GM19438 (cell line): ENCODE measurements at regions not wholly inside any gene's neighbourhood (a gene's known extent, or its start where the extent isn't known, plus 50 kb on each side); places are given as distances from the start of the nearest gene placed in this dataset.
A peak's percentile ranks its signal among the peaks of the same experiment; 100 is the strongest.

Experiments
- ATAC-seq: cut with Tn5 transposase; IDR thresholded peaks from one replicate; pipeline ENCODE4 v1.9.1; 2021; ENCODE audit warnings: low read depth; ENCODE audit not compliant: unreplicated experiment

DNA sequence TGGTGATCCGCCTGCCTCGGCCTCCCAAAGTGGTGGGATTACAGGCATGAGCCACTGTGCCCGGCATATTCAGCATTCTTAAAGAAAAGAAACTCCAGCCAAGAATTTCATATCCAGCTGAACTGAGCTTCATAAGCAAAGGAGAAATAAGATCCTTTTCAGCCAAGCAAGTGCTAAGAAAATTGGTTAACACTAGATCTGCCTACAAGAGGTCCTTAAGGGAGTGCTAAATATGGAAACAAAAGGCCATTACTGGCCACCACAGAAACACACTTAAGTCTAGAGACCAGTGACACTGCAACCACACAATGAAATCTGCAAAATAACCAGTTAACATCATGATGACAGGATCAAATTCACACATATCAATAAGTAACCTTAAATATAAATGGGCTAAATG is 331.5 kb downstream of the MAN2A1 start:
- no peak for ATAC-seq

DNA sequence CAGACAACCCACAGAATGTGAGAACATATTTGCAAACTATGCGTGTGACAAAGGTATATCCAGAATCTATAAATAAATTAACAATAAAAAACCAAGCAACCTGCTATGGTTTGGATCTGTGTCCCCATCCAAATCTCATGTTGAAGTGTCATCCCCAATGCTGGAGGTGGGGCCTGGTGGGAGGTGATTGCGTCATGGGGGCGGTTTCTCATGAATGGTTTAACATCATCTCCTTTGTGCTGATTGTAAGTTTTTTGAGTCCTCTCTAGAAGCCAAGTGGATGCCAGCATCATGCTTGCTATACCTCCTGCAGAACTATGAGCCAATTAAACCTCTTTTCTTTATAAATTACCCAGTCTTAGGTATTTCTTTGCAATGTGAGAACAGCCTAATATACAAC is 335.4 kb downstream of the MAN2A1 start:
- ATAC-seq, result no peak

DNA sequence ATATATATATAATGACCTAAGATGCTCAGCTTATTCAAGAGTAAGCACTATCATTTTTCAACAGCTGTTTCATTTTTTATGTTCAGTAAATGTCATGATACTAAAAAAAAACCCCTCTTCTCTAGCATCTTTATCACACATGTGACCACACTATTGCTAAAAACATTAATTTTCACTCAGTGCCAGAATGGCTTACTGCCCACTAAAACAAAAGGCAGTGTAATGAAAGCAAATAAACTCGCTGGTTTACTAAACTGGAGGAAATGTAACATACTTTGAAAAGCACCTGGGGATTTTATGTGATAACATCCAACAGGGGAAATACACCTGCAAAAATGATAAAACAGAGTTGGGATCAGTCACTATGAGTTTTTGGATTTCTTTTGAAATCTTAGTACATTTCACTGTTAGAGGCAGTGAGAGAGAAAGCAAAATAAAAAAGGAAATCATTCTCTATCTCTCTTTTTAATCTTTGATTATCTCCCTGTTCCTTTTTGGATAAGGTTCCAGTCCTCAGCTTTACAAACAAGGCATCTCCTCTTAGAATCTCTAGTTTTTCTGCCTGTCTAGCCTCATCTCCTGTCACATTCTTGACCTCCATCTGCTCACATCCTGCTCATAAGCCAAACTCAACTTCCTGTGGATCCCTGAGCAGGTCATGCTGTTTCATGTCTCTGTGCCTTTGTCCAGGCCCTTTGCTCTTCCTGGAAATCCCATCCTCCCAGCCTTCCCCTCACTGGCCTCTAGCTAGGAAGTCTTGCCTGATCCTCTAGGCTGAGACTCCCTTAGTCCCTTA is 338.0 kb downstream of the MAN2A1 start:
- no peak for ATAC-seq

DNA sequence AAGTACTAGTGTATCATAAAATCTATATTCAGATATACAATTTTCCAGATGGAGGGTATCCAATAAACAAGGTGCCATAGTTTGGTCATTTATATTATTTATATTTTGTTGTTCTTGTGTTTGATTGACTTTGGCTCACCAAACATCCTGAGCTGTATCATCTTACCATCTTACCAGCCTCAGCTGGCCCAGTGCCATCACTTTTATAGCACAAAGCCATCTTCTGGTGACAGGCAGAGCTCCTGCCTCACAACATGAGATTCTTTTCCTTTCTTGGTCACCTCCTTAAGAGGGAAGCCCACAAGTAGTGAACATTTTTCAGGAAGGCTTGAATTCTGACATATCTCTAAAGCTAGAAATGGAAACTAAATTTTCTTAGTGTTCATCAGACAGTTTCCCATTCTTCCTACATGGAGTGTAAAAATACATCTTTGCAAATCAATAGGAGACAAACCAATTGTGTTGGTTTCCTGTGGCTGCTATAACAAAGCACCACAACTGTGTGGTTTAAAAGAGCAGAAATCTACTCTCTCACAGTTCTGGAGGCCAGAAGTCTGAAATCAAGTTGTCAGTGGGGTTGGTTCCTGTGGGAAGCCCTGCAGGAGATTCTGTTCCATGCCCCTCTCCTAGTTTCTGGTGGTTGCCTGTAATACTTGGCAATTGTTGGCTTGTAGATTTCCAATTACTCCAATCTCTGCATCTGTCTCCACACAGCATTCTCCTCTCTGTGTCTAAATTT is 341.8 kb downstream of the MAN2A1 start:
- no peak for ATAC-seq

DNA sequence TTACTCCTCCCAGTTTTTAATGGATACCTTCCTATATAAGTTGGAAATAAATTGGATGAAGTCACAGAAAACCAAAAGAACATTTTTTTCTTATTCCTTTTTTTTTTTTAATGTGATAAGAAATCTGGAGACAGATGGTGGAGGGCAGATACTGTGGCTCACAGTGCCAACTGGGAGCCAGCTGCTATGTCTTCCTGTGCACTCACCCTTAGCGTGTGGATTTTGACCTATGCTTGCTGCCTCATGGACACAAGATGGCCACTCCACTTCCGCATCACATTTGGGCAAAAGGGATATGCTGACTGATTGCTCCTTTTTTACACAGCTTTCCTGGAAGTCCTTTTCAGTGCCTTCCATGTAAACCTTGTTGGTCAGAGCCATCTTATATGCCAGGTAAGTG is 342.6 kb downstream of the MAN2A1 start:
- no peak for ATAC-seq

DNA sequence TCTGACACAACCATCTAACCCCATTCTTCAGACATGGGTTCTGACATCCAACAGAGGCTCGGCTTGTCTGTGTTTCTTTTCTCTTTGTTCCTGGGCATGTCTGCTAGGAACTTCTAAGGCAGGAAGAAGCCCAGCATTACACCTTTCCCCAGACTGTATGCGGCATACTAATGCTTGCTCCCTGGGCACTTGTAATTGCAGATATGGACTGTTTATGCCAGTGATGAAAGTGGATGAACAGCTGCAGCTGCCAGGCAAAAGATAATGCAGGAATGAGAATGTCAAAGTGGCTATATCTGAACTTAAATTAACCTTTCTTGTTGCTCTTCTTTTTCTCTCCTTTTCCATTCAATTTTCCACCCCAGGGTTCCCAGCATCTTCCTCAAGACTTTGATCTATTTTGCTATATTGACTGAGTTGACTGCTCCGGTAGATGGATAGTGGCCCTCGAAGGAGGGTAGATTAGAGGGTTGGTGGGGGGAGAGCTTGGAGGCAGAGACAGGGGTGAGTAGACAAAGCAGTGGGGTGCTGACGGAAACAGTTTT is 344.4 kb downstream of the MAN2A1 start:
- ATAC-seq, result no peak

DNA sequence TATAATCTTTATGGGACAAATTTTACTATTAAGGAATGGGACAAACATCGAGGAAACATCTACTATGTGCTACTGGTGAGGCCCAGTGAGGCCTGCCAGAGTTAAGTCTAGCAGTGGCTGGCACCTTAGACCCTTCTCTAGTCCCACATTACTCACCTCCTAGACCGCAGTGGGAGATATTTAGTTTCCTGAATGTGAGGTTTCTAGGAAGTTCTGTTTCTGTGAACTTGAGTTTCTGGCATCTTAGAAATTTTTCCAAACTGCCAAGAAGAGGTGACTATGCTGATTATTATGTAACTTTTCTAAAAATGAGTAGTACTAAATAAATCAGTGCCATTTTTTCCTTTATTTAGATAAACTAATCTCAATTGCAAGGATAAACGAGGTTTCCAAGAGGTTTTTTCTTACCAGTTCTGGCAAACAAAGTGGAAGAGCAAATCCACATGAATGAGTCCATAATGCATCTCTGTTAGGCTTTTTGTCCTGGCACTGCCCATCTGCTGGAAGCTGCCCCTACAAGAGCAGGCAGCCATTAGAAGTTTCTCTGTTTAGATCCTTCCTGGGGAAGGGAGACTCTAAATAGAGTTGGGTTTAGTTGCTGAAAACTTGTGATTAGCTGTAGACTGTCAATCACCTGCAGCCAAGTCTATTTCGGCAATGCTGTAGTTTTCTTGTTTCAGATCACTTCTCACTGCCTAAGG is 348.7 kb downstream of the MAN2A1 start:
- no peak for ATAC-seq

DNA sequence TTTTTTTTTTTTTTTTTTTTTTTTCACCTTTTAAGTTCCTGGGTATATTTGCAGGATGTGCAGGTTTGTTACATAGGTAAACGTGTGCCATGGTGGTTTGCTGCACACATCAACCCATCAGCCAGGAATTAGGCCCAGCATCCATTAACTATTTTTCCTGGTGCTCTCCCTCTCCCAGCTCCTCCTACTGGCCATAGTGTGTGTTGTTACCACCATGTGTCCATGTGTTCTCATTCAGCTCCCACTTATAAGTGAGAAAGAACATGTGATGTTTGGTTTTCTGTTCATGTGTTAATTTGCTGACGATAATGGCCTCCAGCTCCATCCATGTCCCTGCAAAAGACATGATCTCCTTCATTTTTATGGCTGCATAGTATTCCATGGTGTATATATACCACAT is 350.5 kb downstream of the MAN2A1 start:
- ATAC-seq, result no peak

DNA sequence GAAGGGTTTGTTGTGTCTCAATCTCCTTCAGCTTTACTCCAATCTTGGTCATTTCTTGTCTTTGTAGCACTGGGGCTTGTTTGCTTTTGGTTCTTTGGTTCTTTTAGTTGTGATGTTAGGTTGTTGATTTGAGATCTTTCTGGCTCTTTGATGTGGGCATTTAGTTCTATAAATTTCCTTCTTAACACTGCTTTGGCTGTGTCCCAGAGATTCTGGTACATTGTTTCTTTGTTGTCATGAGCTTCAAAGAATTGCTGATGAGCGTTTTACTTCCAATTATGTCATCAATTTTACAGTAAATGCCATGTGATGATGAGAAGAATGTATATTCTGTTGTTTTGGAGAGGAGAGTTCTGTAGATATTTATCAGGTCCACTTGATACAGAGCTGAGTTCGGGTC is 353.3 kb downstream of the MAN2A1 start:
- no peak for ATAC-seq

DNA sequence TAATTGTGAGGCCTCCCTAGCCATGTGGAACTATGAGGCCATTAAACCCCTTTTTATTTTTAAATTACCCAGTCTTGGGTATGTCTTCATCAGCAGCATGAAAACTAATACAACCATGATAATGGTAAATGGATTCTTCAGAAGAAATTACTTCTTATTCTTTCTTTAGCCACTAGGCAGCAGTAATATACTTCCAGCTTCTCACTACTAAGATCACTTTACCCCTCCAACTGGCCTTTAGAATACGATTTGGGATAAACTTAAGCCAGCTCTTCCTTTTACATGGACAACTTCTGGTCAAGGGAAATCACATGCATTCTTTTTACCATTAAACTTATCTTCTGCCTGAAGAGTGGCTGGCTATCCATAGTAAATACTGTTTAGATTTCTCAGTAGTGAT is 355.4 kb downstream of the MAN2A1 start:
- ATAC-seq, result no peak

DNA sequence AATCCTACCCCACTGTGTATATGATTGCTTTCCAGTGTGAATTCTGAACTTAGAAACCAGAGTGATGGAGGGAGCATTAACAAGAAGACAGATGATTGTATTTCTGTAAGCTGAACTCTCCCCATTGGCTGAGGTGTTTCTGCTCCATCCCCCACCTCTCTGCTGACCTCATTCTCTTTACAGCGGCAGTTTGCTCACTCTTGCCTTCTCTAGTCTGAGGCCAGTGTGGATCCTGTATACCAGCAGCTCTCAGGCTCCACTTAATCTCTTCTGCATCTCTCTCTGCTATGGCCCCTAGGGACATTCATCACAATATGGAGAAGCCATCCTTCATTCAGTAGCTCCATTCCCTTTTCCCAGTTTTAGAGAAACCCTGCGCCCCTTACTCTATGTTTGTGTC is 358.8 kb downstream of the MAN2A1 start:
- ATAC-seq, result no peak

DNA sequence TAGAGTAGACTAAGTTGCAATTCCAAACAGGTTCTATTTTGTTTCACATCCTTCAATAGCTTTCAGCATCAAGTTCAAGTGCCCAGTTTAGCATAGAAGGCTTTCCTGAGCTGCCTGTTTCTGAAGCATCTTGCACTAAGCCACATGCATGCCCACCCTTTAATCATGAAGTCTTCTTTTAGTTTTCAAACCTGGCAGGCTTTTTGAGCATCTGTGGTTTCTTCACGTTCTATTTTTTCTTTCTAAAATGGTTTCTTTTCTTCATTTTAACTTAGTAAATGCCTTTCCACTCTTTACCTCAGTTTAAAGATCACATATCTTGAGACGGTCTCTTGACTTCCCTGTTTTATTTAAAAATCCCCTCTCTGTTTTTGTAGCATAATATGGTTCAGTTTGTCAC is 360.1 kb downstream of the MAN2A1 start:
- no peak for ATAC-seq

DNA sequence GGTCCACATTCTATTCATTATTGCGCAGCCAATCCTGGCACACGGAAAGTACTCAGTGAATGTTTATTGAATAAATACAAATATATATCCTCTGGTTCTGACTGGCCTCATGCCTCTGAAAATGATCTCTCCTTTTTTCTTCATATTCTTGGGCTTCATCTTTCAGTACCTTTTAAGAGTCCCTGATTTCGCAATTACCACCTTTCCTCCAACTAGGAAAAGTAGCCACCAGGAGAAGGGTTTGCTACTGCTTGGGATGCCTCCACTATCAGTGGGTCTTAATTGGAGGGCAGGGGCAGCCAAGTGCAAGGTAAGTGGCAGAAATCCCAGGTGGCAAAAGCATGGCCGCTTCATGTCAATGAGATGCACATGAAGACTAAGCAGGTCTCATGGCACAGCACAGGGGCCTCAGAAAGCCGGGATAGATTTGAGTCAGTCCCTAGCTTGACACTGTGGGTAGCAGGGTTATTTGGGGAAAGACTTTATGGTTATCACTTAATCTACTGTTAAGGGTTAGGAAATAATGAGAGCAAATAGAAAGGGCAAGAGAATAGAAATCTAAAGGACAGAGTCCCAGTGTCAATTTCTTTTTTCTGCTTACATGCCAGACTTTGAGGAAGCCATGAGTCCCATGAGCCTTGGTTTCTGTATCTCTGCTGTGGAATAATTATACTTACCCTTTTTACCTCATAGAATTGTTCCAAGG is 361.1 kb downstream of the MAN2A1 start:
- no peak for ATAC-seq

DNA sequence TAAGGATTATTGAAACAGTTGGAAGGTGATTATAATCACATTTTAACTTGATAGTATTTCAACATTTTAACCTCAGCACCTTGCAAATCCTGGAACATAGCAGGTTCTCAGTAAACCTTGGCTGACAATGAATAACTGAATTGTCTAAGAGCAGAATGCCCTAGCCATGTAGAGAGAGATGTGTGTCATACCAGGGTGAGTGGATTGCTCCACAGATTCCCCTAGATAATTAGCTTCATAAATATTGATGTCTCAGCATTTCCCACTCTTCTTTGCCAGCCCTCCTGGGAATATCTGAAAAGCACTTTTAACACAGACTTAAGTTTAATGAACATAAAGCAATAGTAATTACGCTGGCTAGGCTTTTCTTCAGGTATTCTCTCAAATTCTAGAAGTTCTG is 363.5 kb downstream of the MAN2A1 start:
- no peak for ATAC-seq

DNA sequence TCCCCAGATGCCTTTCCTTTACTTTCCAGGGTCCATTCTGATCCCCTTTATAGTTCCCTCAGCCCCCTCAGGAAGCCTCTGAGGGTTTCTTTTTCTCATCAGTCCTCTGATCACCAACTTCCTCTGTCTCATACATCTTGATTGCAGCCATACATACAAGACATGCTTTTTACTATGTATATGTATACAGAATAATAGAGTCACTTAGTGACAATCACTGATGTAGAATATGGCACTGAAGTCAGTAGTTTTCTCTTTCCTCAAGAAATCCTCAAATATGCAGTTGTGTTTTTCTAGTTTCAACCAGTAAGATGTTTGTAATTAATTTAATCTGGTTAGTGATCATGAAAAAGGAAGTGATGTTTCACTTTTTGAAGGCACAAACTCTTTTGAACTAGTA is 364.1 kb downstream of the MAN2A1 start:
- ATAC-seq, result no peak

DNA sequence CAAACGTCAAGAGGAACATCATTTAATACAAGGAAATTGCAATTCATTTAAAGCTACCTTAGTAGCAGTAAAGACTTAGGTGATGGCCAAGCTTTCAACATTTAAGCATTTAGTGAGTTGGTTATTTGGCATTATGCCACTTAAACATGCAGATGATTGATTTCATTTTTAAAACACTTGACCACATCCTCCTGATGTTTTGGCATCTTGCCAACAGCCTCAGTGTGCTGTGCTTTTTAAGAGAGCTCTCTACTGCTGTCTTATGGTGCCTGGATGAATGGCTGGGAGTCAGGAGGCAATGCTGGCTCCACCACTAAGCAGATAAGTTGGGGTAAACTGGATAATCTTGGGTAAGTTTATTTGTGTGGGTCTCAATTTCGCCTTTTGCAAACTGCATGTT is 364.5 kb downstream of the MAN2A1 start:
- peak; percentile 85 for ATAC-seq

DNA sequence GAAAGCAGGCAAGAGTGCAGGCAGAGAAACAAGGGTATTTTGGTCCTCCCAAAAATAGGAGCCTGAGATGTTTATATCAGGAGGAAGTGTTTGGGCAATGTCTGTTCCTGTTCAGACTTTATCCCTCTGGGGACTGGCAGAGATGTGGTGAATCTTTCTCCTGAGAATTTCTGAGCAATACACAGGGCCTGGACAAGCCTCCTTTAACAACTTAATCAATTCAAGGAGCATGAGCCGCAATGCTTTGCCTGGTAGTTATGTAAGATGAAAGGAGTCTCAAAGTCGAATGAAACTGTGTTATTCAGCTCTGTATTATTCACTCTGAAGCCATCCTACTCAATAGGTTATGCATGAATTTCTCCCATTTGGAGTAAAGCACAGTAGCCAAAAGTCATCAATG is 365.6 kb downstream of the MAN2A1 start:
- no peak for ATAC-seq

DNA sequence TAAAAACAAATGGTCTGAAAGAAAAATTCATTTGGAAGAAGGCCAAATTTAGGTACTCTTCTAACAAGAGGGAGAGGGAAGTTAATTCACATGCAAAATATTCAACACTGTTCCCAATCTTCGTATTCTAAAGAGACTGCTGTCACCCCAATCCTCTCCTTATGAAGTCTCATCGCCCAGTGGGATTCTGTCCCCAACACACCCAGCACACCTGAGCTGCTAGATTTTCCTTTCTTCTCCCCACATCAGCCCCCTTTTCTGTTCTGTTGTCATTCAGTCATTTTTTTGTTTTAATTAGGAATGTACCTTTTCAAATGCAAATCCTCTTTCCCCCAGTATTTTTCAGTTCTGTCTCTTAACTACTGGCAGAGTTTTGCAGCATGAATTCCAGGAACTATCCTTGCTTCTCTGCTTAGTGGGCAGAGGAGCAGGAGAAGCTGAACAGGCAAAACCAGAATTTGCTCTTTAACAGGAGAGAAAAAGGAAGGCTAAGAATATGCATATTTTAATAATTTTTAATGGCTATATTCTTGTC is 366.9 kb downstream of the MAN2A1 start:
- ATAC-seq, result no peak

DNA sequence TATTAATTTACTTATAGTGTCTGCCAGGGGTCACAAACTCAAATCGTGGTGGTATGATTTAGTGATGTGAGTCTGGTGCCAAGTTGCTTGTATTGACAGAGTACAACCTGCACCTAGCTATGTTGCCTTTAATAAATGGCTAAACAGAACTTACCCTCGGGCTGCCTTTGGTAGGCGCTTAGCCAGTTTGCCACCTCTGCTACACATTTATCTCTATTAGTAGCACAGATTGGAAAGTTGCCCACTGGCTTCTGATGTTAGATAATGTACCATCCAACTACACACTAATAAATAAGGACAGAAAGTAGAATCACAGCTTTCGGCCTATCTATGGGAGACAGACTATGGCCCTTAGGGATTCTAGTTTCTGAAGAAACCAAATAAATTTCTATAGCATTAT is 368.4 kb downstream of the MAN2A1 start:
- no peak for ATAC-seq

DNA sequence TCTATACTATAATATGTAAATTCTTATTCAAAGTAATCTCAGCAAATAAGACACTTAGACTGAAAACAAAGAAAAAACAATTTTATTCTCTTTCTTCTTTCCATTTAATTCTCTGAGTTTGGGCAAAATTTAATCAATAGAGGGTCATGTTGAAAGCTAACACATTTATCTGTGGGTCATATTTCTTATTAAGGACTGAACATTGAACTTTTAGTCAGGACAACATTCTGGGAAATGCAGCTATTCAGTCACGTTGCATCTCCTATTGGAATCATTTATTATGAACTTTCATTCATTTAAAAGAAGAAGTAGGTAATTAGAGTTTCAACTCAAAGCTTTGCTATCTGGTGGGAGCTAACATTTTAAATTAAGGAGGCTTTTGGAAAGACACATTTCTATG is 372.5 kb downstream of the MAN2A1 start:
- no peak for ATAC-seq
